Eye (tissue), 1 donor: ENCODE measurements at regions not wholly inside any gene's neighbourhood (a gene's known extent, or its start where the extent isn't known, plus 50 kb on each side); places are given as distances from the start of the nearest gene placed in this dataset.
"Not testable (repeated sequence)": the region's sequence is repeated elsewhere in the genome, so short reads cannot be mapped to it uniquely, and the experiment has no call there.

Experiments used
- DNase-seq: peaks from one replicate; pipeline ENCODE4 v3.0.0-alpha.2; 2015

DNA sequence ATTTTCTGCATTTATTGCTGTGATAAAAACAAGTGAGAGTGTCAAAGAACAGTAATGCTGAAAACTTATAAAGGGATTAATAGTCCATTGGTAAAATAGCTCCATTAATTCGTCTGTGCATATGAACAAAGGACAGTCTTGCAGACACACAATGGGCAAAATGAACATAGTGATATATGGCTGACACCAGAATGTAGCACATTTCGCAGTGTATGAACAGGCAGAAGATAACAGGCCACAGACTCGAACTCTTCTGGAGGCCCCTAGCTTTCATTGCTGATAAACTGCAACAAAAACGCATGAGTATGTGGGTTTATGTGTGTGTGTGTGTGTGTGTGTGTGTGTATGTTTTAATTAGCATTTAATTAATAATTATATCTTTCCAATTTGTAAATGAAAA is 354.8 kb downstream of the TAF11L14 start:
- DNase-seq = peak; percentile 29

DNA sequence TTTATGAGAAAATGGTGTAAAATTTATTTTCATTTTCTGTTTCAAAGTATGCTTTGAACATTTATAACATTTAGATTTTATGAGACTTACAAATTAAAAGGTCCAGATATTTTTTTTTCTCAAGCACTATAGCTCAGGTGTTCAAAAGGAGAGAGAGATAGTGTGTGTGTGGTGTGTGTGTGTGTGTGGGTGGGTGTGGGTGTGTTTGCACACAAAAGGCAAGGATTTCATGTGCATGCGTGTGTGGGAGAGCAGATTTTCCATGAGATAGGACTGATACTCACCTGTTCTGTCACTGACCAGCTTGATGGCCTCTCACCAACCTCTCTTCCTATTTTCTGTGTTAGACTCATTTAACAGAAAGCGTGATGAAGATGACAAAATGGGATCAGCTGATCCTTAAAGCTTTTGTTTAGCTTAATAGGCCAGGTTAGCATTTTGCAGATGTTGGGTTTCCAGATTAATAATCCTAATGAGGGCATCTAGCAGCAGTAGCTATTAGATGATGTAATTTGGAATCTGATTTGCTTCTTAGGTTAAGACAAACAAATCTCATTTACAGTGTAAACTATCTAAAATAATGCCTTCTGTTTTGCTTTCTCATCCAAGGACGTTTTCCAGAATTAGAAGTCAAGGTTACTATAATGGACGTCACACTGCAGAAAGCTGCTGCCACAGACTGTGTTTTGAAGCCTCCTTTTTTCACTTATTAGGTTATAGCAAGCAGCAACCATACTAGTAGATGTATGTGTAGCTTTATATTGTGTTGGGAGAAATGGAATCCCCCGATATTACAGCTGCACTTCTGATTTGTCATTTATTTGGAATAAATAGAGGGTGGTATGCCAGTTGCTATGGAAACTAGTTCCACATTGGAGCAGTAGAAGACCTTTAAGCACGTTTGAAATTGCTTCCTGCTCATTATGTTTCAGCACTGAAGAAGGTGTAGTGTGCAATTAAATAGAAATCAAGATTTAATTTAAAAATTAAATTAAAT is 355.6 kb downstream of the TAF11L14 start:
- peak; percentile 56 for DNase-seq

DNA sequence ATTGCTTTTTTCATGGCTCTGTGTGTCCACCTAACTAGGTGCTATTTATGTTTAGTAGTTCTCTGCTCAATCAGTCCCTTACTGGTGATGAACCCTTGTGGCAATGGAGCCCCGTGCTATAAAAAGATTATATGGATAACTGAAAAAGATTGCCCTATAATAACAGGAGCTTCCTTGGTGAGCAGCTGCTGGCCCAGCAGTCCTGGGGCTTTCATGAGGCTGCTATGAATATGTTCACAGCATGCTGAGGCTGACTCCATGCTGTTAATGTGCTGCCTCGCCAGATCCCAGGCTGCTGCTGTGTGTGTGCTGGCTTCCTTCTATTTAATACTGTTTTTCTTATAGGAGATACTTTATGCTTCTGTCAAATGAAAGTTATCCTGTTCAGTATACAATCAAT is 357.5 kb downstream of the TAF11L14 start:
- DNase-seq = peak; percentile 66

DNA sequence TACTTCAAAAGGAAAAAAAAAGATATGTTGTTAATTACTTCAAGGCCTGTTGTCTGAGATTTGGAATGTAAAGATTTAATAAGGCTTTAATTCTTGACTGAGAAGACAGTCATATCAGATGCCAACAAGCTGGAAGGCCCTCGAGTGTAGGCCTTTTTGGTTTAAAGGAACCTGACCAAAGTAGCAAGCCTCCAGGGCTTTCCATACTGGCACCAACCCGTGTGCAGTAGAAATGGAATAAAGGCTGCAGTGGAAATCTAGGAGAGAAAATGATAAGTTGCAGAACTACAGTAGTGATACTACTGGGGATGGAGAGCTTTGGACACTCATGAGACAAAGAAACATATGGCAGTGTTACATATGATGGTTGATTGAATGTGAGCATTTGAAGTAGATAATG is 358.0 kb downstream of the TAF11L14 start:
- peak; percentile 19 for DNase-seq

DNA sequence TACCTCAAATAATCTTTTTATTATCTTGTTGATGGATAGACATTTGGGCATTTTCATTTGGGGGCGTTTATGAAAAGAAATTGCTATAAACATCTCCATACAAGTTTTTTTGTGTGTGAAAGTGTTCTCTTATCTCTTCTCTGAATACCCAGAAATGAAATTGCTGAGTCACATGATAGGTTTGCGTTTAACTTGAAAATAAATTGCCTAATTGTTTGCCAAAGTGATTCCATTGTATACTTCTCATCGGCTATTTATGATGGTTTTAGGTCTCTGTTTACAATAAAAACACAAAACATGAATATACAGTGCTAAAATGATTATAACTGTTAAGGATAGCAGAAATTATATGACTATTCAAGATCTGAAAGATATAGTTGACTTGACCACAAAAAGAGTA is 361.7 kb downstream of the TAF11L14 start:
- no peak for DNase-seq

DNA sequence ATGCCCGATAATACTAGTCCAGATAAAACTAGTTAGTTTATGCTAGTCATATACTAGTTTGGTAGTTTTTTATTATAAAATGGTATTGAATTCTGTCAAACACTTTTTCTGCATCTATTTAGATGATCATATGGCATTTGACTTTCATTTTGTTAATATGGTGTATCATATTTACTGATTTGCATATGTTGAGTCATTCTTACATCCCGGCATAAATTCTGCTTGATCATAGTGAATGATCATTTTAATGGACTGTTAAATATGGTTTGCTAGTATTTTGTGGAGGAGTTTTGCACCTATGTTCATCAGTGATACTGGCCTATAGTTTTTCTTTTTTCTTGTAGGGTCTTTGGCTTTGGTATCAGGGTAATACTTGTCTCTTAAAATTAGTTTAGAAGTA is 365.6 kb downstream of the TAF11L14 start:
- DNase-seq = no peak

DNA sequence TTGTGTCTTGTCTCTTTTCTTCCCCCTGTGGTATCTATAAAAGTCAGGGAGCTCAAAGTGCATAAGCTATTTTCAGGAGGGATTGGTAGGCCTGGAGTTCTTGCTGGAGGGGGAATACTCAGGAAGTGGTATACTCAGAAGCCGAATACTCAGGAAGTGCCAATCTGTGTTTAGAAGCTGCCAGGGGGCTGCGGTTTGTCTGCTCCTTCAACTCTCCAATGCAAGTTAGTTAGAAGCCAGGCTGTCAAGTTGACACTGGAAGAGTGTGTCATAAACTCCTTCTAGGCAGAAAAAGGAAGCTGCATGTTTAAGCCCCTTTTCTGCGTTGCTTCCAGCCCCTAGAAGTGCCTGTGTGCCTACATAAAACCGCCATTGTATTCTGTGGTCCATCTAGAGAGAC is 366.5 kb downstream of the TAF11L14 start:
- DNase-seq = no peak

DNA sequence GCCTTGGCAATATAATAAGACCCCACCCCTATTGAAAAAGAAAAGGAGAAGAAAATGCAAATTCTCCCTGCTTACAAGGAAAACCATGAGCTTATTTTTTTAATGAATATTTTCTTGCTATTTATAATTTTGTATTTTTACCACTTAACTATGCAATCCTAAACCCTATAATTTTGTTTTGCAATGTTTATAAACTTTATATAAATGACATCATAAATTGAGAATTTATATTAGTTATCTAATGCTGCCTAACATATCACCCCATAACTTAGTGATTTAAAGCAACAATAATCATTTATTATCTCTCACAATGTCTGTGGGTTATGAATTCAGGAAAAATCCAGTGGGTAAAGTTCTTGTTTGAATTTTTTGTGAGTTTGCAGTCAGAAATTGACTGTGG is 369.1 kb downstream of the TAF11L14 start:
- no peak for DNase-seq

DNA sequence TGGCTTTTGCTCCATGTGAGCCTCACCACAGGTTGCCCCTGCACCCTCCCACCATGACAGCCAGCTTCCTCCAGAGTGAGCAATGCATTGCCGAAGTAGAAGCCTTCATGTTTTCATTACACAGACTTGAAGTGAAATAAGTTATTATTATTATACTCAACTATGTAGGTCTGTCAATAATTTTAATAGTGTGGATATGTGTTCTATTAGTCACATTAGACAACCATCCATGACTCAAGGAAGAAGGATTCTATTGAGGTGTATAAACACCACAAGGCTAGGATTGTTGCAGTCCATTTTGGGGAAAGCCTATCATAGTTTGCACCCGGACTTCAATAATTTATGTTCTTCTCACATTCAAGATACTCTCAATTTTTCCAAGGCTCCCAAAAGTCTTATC is 369.5 kb downstream of the TAF11L14 start:
- no peak for DNase-seq

DNA sequence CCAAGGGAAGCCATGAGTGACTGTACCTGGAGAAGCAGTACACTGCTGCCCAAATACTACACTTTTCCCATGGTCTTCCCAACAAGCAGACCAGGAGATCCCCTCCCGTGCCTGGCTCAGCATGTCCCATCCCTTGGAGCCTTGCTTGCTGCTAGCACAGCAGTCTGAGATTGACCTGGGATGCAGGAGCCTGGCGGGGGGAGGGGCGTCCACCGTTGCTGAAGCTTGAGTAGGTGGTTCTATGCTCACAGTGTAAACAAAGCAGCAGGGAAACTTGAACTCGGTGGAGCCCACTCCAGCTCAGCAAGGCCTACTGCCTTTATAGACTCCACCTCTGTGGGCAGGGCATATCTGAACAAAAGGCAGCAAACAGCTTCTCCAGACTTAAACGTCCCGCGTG is 372.0 kb downstream of the TAF11L14 start:
- DNase-seq = not testable (repeated sequence)

DNA sequence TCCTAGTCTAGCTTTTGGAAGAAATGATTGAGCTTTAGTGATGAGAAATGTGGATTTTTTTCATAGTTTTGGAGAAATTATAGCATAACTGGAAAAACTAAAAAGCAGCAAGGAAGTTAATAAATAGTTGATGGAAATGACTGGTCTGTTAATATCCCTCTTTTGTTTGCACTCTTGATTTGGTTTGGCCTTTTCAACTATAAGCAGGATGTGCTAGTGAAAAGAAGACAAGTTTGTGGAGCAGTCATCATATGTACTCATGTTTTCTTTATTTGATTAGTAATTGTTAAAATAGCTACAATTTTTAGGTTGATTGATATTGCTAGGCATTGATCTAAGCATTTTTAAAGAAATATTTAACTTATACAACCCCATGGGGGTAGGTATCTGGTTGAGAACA is 374.7 kb downstream of the TAF11L14 start:
- no peak for DNase-seq

DNA sequence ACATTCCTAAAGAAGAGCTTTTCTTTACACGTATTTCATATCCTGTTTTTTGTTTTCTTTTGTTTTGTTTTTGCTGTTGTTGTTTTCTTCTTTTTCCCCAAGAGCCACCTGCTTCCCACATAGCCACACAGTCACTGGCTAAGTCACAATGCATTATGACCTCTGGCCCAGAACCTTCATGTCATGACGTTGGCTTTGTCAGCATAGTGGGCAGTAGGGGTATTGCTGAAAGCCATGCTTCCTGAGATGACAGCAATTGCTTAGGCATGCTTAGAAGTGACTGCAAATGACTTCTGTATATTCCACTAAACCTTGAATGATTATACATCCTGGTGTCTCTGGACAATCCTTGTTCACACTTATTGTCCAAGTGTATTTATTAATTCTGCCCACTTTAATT is 375.8 kb downstream of the TAF11L14 start:
- no peak for DNase-seq

DNA sequence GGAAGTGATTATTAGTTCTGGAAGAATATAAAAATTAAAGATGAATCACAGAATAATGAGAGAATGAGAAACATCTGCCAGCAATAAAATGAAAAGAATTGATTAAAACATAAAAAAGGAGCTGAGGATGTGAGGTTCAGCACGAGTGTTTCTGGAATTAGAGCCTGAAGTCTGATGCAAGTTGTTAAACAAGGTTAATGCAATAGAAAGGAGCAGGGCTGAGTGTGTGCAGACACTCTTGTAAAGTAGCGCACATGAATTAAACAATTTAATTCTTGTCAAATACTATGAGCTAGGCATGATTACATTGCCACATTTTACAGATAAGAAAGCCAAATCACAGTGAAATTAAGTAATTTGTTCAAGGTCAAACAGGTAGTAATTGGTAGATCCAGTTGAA is 384.2 kb downstream of the TAF11L14 start:
- no peak for DNase-seq

DNA sequence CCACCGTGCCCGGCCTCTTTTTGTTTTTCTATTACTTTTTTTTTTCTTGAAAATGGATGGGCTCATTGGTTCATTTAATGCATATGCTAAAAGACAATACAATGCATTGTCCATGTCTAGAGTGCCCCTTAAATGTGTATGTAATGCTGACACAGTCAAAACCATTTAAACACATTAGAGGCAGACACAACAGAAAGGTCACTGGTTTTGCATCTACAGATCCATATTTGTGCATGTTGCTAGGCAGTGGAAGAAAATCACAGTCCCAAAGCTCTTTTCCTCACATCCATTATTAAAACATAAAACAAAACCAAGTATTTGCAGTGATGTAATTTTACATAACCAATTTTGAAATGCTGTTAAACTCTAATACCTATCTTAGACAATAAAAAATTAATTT is 389.0 kb downstream of the TAF11L14 start:
- peak; percentile 65 for DNase-seq

DNA sequence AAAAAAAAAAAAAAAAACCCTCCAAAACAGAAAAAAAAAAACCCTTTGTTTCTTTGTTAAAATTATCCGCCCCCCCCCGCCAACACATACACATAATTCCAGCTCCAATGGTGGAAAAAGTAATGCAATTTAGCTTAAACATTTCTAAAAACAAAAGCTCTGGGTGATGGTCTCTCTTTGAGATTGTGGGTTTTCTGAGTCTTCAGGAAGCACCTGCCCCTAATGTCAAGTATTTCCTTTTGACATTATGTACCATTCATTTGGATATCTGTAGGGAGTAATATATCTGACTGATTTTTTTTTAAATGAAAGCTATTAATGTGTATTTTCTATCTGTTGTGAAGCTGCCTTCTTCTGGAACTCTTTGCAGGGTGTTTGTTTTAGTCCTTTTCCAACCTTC is 389.7 kb downstream of the TAF11L14 start:
- peak; percentile 9 for DNase-seq

DNA sequence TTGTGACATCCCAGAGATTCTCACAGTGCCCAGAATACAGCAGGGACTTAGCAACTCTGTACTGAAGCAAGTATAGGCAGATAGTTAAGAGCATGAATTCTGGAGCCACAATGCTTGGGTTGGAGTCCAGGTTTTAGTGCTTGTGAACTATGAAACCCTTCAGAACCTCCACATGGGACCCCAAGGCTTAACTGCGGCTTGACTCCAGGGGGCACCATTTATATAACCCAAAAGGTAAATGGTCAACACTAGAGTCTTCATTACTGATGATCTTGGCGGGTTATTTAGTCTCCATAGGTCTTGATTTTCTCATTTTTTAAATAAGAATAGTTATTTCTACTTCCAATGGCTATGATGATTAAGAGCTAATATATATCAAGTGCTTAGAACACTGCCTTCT is 390.3 kb downstream of the TAF11L14 start:
- DNase-seq = peak; percentile 8

DNA sequence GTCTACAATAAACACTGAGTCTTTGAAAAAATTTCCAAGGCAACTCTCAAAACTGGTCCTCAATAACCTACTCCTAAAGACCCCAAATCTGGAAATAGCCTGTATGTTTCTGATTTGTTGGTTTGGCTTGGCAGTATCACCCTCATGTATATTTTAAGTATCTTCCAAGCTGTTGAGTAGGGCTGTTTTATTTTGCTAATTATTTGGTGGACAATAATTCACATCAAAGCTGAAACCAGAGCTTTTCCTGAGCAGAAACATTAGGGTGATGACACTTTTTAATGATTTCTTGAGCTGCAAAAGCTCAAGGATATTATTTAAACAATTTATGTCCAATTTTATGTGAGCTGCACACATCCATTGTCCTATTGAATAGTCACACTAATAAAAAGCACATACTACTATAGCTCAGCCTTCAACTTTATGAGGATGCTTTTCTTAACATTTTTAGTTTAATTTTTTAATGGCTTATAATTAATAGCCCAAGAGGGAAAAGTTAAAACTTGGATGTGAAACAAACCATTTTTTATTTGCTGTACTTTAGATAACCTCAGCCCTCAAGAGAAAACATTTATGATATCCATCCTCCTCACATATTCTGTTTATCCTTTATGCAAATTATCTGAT is 393.1 kb downstream of the TAF11L14 start:
- DNase-seq = no peak

DNA sequence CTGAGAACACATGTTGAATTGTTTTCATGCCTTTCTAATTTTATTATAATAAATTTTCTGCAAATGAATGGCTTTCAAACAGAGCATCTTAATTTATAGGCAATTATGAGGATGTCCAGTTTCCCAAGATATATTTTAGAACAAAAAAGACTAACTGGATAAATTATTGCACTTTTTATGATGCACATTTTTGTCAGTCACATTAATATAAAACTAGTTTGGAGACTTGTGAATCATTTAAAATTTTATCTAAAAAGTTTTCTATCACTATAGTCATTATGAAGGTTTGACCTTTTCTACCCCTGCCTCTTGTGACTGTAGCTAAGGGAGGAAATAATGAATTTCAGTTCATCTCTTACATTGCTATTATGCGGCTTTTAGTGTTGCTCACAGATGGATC is 393.8 kb downstream of the TAF11L14 start:
- no peak for DNase-seq

DNA sequence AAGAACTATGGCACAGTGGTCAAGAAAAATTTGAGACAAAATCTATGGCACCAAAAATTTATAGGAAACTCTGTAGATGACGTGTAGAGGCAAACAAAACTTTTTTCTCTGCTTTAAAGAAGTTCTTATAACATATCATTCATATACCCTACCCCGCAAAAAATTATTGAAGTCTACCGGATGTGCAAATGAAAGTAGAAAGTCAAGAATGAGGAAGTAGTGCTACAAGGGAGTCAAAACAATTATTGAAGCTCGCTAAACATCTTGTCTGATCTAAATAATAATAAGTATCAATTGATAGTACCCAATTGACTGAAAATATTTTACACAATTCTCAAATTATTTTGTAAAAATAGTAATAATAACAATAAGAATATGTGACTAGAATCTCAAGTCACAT is 398.5 kb downstream of the TAF11L14 start:
- no peak for DNase-seq

DNA sequence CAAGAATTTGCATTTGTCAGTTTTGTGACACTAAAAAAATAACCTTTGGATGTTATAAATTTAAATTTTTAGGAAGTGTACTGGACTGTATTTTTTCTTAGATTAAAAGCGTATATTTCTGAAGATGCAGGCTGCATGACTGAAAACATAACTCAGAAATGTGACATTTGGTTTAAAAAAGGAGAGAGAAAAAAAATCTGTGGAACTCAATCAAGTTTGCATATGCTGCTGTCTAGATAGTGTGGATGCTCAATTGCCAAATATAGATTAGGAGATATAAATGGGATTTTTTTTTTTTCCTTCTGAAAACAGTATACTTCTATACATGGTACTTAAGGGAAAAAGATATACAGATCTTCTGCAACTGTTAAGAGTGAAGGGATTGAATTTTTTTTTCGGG is 402.3 kb downstream of the TAF11L14 start:
- DNase-seq = no peak

DNA sequence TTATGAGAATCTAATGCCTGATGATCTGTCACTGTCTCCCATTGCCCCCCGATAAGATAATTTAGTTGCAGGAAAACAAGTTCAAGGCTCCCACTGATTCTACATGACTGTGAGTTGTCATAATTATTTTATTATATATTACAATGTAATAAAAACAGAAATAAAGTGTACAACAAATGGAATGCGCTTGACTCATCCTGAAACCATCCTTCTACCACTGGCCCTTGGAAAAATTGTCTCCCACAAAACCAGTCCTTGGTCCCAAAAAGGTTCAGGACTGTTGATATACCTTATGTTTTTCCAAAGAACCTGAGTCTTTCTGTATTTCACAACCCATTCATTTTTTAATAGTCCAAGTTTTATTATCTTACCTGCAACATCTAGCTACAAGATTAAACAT is 403.5 kb downstream of the TAF11L14 start:
- DNase-seq = no peak

DNA sequence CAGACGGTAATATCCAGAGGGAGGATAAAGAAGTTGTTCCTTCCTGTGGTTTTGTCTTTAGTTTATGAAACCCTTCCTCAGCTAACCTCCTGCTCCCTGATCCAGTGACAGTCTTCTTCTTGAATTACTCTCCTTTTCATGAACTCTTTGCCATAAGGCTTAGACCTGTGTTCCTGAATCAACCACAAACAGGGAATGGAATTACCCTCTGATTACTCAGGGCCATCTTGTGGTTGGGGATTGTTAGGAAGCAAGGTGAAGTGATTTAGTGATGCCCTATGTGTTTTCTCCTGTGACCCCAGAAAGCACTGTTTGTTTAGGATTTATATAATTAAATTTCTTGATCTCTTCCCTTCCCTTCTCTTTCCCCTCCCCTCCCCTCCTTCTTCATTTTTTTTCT is 409.1 kb downstream of the TAF11L14 start:
- no peak for DNase-seq

DNA sequence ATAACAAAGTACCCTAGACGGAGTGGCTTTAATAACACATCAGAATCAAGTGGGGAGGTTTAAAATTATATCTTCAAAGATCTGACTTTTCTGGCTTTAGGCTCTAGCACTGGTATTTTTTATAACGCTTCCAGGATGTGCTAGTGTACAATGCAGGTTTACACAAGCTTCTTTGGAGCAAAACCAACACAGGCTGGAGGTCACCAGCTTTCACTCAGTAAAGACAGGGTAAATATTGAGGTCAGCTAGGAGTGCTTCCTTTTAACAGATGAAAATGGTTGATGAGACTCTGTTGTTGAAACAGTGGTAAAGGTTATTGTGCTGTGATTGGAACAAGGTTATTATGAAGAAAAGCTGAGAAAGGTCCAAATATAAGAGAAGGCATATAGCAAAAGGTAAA is 414.2 kb downstream of the TAF11L14 start:
- no peak for DNase-seq

DNA sequence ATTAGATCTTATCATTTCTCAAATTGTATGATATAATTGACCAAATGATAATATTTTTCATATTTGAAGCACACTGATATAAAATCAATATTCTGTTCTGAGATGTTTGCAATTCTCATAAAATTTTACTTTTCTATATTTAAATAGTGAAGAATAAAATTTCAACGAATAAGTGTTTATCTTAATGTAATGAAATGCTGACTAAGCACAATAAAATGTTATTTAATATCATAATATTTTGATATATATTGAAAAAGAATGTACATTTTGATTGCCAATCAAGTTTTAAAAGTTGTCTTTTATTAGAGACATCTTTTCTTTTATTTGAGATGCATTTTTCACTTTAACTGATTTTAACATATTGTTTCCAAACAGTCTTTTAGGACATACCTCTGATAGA is 416.1 kb downstream of the TAF11L14 start:
- DNase-seq = no peak
